Neuron (in vitro differentiated cells): ENCODE measurements at regions not wholly inside any gene's neighbourhood (a gene's known extent, or its start where the extent isn't known, plus 50 kb on each side); places are given as distances from the start of the nearest gene placed in this dataset.

Experiments used
- H2AFZ ChIP-seq: one replicate; pipeline ENCODE4 v1.6.1; 2013; ENCODE audit warnings: low read depth, mild to moderate bottlenecking, inconsistent platforms, low read length, moderate library complexity
- H3K27me3 ChIP-seq: one replicate; pipeline ENCODE4 v1.6.1; 2013; ENCODE audit warnings: low read length; ENCODE audit not compliant: insufficient read depth
- H3K36me3 ChIP-seq: one replicate; pipeline ENCODE4 v1.6.1; 2013; ENCODE audit warnings: low read length; ENCODE audit not compliant: insufficient read depth
- H3K4me1 ChIP-seq: one replicate; pipeline ENCODE4 v1.6.1; 2013; ENCODE audit warnings: low read length; ENCODE audit not compliant: insufficient read depth
- H3K4me3 ChIP-seq: 2 replicates; pipeline ENCODE4 v1.5.1; 2013; ENCODE audit warnings: mild to moderate bottlenecking, low read length, moderate library complexity
- H3K9me3 ChIP-seq: one replicate; pipeline ENCODE4 v1.6.1; 2013; ENCODE audit warnings: low read length

DNA sequence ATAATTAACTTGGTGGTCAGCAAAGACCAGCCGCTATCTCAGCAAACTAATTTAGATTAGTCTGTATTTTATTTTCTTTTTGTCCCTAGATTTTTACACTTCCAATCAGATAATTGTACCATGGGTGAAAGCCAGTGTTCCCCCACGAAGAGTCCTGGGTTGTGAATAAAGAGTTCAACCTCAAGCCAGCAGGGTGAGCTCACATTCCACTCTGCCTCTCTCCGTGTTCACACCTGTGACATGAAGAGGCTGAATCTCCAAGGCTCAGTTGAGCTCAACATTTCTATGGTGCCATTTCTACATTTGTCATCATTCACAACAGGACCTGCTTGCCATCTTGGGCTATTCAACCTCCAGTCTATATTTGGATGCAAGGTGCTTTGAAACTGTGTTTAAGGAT, 771.5 kb downstream of the GALR1 start:
- Histone ChIP-seq H3K27me3 (no peaks in the 10 kb centered on the region), H3K9me3 (no peaks in the 10 kb centered on the region), H3K4me3 (no peak overlapping the region), H2AFZ (no peak overlapping the region), H3K36me3 (no peaks in the 10 kb centered on the region), H3K4me1 (no peaks in the 10 kb centered on the region)

DNA sequence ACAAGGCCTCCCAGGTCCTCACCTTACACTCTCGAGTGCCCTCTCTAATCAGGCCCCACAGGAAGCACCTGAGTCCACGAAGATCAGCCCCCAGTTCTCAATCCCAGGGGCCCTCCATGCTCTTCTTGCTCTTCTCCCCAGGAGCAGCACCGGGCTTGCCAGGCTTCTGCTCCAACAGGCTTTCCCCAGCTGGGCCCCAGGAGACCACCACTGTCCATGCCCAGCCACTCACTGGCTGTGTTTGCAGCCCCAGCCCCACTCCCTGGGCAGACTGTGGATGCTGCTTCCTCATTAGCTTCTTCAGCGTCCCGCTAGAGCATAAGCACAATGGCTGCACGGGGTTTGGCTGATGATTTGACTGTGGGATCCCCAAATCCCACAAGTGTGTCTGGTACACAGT, 781.9 kb downstream of the GALR1 start:
- Histone ChIP-seq H3K4me1 (no peaks in the 10 kb centered on the region), H2AFZ (no peak overlapping the region), H3K4me3 (no peak overlapping the region), H3K27me3 (peaks cover 3% of the 10 kb centered on the region), H3K9me3 (no peaks in the 10 kb centered on the region), H3K36me3 (no peaks in the 10 kb centered on the region)

DNA sequence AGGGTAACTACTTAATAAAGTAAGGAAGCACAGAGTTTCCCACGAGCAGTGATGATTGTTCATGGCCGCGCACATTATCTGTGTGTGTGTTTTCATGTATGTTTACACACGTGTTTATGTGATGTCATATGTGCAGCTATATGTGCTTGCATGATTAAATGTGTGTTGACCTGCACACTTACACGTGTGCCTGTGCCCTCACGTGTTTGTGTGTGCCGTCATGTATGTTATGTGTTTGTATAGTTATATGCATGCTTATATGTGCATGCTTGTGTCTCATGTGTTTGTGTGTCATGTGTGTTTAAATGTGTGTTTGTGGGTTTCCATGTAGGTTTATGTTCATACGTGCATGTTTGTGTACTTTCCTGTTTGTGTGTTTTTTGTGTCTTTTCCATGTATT, 782.3 kb downstream of the GALR1 start:
- Histone ChIP-seq H3K4me1 (no peaks in the 10 kb centered on the region), H3K4me3 (no peak overlapping the region), H2AFZ (no peak overlapping the region), H3K27me3 (no peaks in the 10 kb centered on the region), H3K36me3 (no peaks in the 10 kb centered on the region), H3K9me3 (no peaks in the 10 kb centered on the region)

DNA sequence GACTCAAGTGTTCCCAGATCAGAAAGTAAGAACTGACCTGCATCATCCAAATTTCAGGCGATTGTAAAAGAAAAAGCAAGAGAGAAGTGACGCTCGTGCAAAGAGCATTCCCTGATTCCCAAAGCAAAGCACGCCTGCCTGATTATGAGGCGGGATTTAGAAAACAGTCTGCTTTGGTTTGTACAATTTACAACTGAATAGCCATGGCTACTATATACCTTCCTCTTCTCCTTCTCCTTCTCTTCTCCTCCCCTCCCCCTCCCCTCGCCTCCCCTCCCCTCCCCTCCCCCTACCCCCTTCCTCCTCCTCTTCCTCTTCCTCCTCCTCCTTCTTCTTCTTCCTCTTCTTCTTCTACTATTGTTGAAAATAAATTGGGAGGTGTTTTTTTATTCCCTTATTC, 782.9 kb downstream of the GALR1 start:
- Histone ChIP-seq H2AFZ (no peak overlapping the region), H3K36me3 (no peaks in the 10 kb centered on the region), H3K4me1 (no peaks in the 10 kb centered on the region), H3K4me3 (no peak overlapping the region), H3K9me3 (no peaks in the 10 kb centered on the region), H3K27me3 (no peaks in the 10 kb centered on the region)

DNA sequence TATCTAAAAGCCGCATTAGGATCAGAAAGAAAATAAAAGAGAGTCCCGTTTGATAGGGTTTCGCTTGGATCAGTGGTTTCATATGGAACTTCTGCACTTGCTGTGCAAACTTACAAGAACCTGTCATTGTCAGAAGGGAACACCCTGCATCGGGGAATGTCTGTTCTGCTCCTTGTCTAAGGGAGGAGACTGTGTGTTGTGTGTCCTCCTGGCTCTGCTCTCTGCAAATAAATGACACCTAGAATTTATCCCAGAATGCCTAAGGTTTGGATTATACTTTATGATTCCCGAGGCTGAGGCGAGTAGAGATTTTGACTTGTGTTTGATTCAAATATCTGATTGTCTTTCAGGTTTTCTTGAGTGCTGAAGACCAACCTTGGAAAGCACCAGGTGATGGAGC, 785.1 kb downstream of the GALR1 start:
- Histone ChIP-seq H3K27me3 (no peaks in the 10 kb centered on the region), H3K36me3 (no peaks in the 10 kb centered on the region), H3K4me1 (no peaks in the 10 kb centered on the region)

DNA sequence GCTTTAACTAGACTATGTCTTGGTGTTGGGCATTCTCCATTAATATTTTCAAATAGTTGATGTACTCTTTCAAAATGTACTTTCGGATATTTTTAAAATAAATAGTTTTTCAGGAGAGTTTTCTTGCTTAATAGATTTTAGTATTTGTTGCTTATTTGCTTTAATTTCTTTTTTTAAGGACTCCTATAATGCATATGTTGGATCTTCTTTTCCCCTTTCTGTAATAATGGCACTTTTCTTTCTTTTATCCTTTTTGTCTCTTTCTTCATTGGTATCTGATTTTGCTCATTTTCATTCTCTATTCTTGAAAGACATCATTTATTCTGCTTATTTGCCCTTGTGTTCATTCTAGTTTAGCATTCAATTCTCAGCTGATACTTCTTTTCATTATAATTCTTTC, 791.6 kb downstream of the GALR1 start:
- H3K9me3 ChIP-seq = no peaks in the 10 kb centered on the region
- no peak overlapping the region for H2AFZ ChIP-seq
- no peaks in the 10 kb centered on the region for H3K4me1 ChIP-seq
- no peaks in the 10 kb centered on the region for H3K36me3 ChIP-seq
- no peak overlapping the region for H3K4me3 ChIP-seq
- H3K27me3 ChIP-seq = peaks cover 12% of the 10 kb centered on the region

More for the DNA sequence above, 785.1 kb downstream of the GALR1 start:
- no peak overlapping the region for H2AFZ ChIP-seq
- H3K4me3 ChIP-seq = no peak overlapping the region
- no peaks in the 10 kb centered on the region for H3K9me3 ChIP-seq

DNA sequence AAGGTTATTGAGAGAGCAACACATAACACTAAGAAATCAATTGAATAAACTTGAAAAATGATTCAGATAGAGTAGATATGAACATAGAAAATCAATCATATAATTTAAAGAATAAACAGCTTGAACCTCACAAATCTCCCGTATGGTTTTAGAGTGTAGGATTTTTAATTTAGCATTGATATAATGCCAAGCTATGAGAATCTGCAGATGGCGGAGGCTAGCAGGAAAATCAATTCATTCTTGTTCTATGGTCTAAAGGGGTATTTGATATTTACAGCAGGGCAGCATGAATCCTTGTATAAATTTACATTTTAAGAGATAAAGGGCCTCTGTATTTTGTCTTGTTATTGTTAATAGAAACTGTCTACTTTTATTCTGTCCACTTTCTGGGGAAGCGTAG, 797.0 kb downstream of the GALR1 start:
- H3K27me3 ChIP-seq = peaks cover 19% of the 10 kb centered on the region
- H3K9me3 ChIP-seq = no peaks in the 10 kb centered on the region
- H3K36me3 ChIP-seq = no peaks in the 10 kb centered on the region
- H3K4me3 ChIP-seq = no peak overlapping the region
- H2AFZ ChIP-seq = no peak overlapping the region
- H3K4me1 ChIP-seq = no peaks in the 10 kb centered on the region

DNA sequence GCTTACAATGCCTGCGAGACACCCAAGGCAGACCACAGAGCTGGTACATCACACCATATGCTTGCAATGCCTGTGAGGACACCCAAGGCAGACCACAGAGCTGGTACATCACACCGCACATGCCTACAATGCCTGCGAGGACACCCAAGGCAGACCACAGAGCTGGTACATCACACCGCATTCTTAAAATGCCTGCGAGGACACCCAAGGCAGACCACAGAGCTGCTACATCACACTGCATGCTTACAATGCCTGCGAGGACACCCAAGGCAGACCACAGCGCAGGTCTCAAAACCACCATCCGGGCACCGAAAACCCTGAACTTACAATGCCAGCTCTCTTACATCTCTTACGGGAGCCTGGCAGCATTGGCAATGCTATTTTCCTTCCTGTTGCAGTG, 799.6 kb downstream of the GALR1 start:
- Histone ChIP-seq H3K4me1 (no peaks in the 10 kb centered on the region), H3K36me3 (no peaks in the 10 kb centered on the region), H3K9me3 (no peaks in the 10 kb centered on the region), H2AFZ (no peak overlapping the region), H3K4me3 (no peak overlapping the region), H3K27me3 (peaks cover 19% of the 10 kb centered on the region)

DNA sequence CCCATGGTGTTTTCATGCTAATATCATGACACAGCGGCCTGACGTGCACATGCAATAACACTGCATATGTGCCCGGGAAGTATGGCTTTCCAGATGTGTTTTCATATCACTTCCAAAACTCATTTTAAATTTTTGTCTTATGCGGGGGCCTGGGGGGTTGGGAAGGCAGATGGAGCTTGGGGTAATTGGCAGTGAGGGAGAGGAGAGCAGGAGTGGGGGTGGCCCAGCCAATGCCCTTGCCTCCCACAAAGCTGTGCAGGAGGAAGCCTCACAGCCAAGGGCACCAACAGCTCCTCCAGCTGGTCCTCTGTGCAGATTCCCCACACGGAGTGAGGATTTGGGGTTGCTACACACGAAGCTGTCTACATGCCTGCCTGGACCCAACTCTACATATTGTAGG, 805.2 kb downstream of the GALR1 start:
- Histone ChIP-seq H3K36me3 (no peaks in the 10 kb centered on the region), H3K4me1 (no peaks in the 10 kb centered on the region), H3K4me3 (no peak overlapping the region), H3K27me3 (peaks cover 2% of the 10 kb centered on the region), H3K9me3 (no peaks in the 10 kb centered on the region), H2AFZ (no peak overlapping the region)

DNA sequence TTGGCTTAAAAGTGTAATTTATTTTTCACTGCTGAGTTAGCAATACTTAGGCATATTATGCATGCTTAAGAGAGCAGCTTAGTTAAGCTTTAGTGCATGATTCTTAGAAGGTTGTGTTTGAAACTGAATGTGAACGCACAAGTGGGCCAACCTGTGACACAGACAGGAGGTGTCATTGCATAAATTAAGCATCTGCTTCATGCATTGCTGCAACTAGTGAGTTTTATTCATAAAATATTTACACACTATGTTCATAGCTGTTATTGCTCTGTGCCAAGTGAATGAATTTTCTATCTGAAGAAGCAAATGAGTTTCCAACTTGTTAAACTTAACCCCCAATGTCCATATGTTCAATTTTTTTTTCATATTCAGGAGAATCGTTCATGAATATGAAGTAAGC, 806.4 kb downstream of the GALR1 start:
- Histone ChIP-seq H3K9me3 (no peaks in the 10 kb centered on the region), H3K36me3 (no peaks in the 10 kb centered on the region), H3K4me3 (no peak overlapping the region)

DNA sequence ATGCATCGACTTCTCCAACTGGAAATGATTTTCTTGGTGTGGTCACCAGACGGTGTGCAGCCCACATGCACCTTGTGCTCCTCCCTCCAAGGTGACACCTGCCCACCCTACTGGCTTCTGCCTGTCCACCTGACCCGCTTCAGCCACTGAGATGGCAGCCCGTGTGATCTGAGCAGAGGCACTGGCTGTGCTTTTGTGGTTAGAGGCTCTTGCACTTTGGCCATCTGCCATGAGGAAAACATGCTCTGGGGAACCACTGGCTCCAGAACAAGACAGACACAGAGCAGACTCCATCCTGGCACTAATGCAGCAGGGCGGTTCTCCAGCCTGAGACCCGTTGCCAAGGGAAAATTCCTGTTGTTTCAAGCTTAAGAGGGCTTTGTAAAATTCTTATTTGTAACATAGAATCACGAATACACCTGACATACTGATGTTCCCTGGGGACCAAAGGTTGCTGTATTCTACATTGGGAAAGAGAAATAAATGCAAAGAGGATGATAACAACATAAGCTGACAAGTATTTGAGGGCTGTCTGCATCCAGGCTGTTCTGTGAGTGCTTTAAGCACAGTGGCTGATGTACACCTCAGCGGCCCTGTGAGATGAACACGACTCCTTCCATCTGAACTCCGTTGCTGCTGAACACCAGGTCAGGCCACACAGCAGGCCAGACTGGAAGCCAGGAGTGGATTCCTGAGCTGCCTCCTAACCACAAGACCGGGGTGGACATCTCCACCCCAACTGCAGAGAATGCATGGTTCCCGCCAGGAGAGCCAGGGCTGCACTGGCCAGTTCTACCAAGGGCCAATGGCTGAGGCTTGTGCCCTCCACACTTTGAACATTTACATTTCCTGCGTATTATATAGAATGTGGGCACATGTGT, 820.4 kb downstream of the GALR1 start:
- Histone ChIP-seq H3K9me3 (no peaks in the 10 kb centered on the region), H3K36me3 (no peaks in the 10 kb centered on the region), H3K4me1 (no peaks in the 10 kb centered on the region), H3K27me3 (peaks cover 4% of the 10 kb centered on the region), H2AFZ (no peak overlapping the region), H3K4me3 (no peak overlapping the region)

More for the DNA sequence above, 806.4 kb downstream of the GALR1 start:
- no peak overlapping the region for H2AFZ ChIP-seq
- no peaks in the 10 kb centered on the region for H3K4me1 ChIP-seq
- peaks cover 2% of the 10 kb centered on the region for H3K27me3 ChIP-seq

DNA sequence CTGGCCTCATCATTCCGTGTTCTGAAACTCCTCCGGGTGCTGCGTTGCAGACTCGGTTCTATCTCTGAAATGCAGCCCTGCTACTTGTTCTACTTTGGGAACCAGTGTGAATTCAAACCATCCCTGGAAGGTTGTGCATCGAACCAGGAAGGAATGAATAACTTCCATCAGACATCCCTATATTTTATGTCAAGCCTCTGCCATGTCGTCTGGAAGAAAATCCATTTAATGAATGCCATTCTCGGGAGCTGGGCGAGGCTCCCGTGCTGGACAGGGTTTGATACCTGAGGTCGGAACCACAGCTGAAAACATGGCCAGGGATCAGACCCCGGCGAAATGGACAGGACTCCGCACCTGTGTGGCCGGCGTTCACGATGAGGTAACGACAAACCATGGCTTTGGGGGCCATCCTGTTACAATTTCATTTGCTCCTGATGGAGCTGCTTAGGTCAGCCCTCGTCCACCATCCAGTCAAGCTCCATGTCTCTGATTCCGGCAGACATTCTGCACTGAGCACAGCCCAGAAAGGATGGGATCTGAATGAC, 821.6 kb downstream of the GALR1 start:
- no peak overlapping the region for H2AFZ ChIP-seq
- H3K27me3 ChIP-seq = peaks cover 4% of the 10 kb centered on the region
- H3K4me3 ChIP-seq = no peak overlapping the region
- H3K9me3 ChIP-seq = no peaks in the 10 kb centered on the region
- H3K4me1 ChIP-seq = no peaks in the 10 kb centered on the region
- H3K36me3 ChIP-seq = no peaks in the 10 kb centered on the region

DNA sequence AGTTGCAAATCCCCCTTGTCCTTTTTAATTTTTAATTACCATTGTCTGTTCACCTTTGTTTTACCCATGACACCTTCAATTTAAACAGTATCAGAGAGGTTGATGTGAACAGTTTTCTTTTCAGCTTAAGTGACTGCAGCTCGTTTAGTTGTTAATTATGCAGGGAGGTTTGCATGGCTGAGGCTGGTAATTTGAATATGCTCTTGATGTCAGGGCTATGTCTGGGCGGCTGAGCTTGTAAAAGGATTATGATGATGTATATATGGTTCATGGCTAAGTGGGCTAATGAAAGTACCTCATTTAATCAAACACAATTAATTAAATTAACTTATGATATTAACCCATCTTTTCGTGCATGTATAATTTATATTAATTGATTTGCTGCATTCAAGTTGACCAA, 822.1 kb downstream of the GALR1 start:
- no peak overlapping the region for H2AFZ ChIP-seq
- no peaks in the 10 kb centered on the region for H3K4me1 ChIP-seq
- peaks cover 4% of the 10 kb centered on the region for H3K27me3 ChIP-seq
- no peak overlapping the region for H3K4me3 ChIP-seq
- no peaks in the 10 kb centered on the region for H3K36me3 ChIP-seq
- no peaks in the 10 kb centered on the region for H3K9me3 ChIP-seq

DNA sequence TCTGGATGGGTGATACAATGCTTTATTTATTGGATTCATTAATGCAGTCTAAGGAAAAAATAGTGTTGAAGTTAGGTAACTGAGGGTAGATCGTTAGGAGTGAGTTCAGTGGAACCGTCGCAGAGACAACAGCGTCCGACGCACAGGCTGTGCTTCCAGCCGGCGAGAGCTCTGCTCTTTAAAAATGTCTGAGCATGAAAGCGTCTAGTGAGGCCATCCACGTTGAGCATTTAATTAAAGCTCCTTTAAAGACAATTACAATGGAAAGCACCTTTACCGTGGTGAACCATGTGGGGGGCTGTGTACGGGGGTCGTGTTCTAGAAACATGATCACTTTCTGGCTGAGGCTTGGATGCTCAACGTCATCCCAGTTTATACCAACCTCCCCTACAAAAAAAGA, 822.7 kb downstream of the GALR1 start:
- H3K9me3 ChIP-seq = no peaks in the 10 kb centered on the region
- no peak overlapping the region for H2AFZ ChIP-seq
- no peaks in the 10 kb centered on the region for H3K36me3 ChIP-seq
- no peaks in the 10 kb centered on the region for H3K4me1 ChIP-seq
- H3K27me3 ChIP-seq = peaks cover 4% of the 10 kb centered on the region
- no peak overlapping the region for H3K4me3 ChIP-seq
